ENCODE measurements at regions not wholly inside any gene's neighbourhood (a gene's known extent, or its start where the extent isn't known, plus 50 kb on each side); places are given as distances from the start of the nearest gene placed in this dataset.
"Not testable (repeated sequence)": the region's sequence is repeated elsewhere in the genome, so short reads cannot be mapped to it uniquely, and the experiment has no call there.

DNA sequence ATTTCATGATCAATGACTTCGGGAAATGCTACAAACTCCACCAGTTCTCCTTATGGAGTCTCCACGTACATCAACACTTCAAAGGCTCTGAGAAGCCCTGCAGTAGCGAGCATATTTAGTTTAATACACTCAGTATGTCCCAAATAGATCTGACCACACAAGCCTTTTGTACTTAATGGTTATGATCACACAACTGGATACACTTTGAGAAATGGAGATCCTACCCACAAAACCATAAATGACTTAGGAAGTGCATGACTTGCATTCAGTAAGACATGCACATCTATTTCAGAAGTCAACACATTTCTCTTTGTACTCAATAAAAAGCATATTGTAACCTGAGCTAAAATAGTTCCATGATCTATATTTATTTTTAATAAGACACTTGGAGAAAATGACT lies 103.6 kb upstream of the SPATA12 start:
- TF ChIP-seq, protein P1, sequence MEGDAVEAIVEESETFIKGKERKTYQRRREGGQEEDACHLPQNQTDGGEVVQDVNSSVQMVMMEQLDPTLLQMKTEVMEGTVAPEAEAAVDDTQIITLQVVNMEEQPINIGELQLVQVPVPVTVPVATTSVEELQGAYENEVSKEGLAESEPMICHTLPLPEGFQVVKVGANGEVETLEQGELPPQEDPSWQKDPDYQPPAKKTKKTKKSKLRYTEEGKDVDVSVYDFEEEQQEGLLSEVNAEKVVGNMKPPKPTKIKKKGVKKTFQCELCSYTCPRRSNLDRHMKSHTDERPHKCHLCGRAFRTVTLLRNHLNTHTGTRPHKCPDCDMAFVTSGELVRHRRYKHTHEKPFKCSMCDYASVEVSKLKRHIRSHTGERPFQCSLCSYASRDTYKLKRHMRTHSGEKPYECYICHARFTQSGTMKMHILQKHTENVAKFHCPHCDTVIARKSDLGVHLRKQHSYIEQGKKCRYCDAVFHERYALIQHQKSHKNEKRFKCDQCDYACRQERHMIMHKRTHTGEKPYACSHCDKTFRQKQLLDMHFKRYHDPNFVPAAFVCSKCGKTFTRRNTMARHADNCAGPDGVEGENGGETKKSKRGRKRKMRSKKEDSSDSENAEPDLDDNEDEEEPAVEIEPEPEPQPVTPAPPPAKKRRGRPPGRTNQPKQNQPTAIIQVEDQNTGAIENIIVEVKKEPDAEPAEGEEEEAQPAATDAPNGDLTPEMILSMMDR (conservative IDR thresholded peaks at IDR 0.05) = no peak

DNA sequence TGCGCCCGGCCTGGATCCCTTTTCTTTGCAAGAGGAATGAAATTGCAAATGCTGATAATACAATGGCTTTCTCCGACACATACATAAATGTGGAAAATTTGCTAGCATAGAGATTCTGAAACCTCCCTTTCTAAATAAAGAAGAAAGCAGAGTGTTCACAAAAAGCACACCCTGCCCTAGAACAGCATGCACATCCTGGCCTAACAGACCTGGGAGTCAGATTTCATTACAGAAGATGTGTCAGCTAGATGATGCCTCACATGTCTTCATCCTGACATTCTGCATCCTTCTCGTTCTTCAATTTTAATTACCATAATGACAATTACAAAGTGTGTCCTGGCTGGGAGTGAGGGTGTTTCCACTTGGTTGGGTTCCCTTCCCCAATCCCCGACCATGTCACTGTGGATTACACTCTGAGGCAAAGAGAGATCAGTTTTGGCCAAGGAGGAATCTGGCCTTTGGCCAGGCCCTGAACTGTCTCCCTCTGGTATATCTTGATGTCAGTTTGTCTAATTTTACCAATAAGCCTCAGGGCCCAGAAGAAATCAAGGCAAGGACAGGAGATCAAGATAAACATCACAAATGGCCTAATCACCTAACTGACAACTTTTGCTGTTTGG lies 104.9 kb upstream of the SPATA12 start:
- H3K27ac ChIP-seq = no peak overlapping the region
- TF ChIP-seq, protein P1 (conservative IDR thresholded peaks at IDR 0.05) = no peak

More for the DNA sequence above, 103.6 kb upstream of the SPATA12 start:
- H3K27ac ChIP-seq = no peak overlapping the region

DNA sequence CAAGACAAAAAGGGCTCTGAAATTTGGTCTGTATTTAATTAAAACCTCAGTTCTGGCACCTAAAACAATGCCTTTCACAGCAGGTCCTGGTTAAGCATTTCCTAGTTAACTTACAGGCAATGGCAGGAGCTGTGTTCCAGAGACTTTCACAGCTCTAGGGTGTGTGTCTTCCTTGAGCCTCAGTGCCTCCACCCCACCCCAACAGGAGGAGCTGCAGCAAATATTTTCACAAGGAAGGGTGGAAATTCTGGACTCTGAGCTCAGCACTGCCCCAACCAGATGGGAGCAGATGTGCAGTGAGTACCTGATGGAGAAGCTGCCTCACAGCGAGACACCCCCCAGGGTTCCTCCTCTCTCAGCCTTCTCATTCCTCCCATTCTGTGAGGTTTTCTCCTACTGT lies 106.3 kb upstream of the SPATA12 start:
- no peak overlapping the region for H3K27ac ChIP-seq
- TF ChIP-seq, protein P1 (conservative IDR thresholded peaks at IDR 0.05) = no peak

DNA sequence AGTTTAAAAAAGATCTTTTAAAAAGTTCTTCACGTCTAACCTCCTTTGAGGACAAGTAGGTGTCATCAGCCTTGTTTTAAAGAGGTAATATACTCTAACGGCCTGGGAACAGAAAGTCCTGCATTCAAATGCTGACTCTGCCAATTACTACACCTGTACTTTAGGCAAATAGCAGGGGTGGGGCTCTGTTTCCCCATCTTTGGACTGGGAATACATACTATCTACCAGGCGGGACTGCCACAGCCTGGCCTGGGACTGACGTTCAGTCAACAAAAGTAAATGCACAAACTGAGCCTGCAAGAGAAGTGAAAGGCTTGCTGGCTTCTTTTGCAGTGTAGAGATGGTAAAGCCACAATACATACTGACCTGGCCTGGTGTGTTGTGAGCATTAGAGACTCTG lies 107.6 kb upstream of the SPATA12 start:
- TF ChIP-seq, protein P1 (conservative IDR thresholded peaks at IDR 0.05) = no peak
- H3K27ac ChIP-seq = no peak overlapping the region

DNA sequence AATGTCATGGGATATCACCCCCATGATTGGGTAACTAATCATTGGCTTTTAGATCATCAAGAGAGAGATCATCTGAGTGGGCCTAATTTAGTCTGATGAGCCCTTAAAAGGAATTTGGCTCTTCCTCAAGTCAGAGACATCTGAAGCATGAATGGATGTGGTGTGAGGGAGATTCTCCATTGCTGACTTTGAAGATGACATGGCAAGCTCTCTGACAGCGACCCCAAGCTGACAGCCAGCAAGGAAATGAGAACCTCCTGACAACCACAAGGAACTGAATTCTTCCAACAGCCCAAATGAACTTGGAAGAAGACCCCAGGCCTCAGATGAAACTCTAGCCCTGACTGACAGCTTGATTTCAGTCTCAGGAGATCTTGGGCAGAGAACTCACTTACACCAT lies 108.4 kb upstream of the SPATA12 start:
- no peak overlapping the region for H3K27ac ChIP-seq
- TF ChIP-seq, protein P1 (conservative IDR thresholded peaks at IDR 0.05) = no peak

DNA sequence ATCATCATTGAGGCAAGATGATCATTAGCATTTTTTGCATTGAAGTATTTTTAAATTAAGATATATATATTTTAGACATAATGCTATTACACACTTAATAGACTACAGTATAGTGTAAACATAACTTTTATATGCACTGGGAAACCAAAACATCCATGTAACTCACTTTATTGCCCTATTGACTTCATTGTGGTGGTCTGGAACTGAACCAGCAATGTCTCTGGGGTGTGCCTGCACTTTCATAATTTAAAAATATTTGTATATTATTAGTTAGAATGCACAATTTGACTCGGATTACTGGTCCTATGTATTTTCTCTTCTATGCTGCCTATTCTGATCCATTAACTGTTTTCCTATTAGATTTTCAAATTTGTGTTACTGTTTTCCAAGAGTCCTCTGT lies 109.1 kb upstream of the SPATA12 start:
- TF ChIP-seq, protein P1 (conservative IDR thresholded peaks at IDR 0.05) = no peak
- no peak overlapping the region for H3K27ac ChIP-seq

DNA sequence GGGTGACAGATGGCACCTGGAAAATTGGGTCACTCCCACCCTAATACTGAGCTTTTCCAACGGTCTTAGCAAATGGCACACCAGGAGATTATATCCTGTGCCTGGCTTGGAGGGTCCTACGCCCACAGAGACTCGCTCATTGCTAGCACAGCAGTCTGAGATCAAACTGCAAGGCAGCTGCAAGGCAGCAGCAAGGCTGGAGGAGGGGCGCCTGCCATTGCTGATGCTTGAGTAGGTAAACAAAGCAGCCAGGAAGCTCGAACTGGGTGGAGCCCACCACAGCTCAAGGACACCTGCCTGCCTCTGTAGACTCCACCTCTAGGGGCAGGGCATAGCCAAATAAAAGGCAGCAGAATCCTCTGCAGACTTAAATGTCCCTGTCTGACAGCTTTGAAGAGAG lies 115.1 kb upstream of the SPATA12 start:
- not testable (repeated sequence) for H3K27ac ChIP-seq

DNA sequence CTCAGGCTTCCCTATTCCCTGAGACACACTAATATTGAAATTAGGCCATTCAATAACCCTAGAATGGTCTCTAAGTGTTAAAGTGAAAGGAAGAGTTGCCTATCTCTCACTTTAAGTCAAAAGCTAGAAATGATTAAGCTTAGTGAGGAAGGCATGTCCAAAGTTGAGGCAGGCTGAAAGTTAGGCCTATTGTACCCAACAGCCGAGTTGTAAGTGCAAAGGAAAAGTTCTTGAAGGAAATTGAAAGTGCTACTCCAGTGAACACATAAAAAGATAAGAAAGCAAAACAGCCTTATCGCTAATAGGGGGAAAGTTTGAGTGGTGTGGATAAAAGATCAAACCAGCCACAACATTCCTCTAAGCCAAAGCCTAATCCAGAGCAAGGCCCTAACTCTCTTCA lies 117.9 kb upstream of the SPATA12 start:
- H3K27ac ChIP-seq = no peak overlapping the region
- TF ChIP-seq, protein P1 (conservative IDR thresholded peaks at IDR 0.05) = no peak

Measured in VCaP (cell line).